GM23338 (cell line): ENCODE measurements at regions not wholly inside any gene's neighbourhood (a gene's known extent, or its start where the extent isn't known, plus 50 kb on each side); places are given as distances from the start of the nearest gene placed in this dataset.

Experiments used
- ATAC-seq: fragments of 200-7000 bp; cut with Tn5 transposase; 3 replicates; pipeline ENCODE4 v1.9.1; 2020
- DNase-seq: peaks from one replicate; pipeline ENCODE4 v3.0.0-alpha.2; 2015; ENCODE audit warnings: low spot score
- H2AFZ ChIP-seq: fragments of 200-600 bp; sonication (generic); 2 replicates; pipeline ENCODE4 v1.8.0; 2016; ENCODE audit warnings: antibody characterized with exemption, mild to moderate bottlenecking, moderate library complexity
- H3F3A ChIP-seq: fragments of 200-600 bp; sonication (generic); replicated peaks from 2 replicates; pipeline ENCODE4 v1.8.0; 2017; ENCODE audit warnings: antibody characterized with exemption, mixed run types, low read depth
- H3K27ac ChIP-seq: fragments of 200-600 bp; sonication (generic); 2 replicates; pipeline ENCODE4 v1.6.1; 2016; ENCODE audit warnings: low read depth
- H3K27me3 ChIP-seq: fragments of 200-600 bp; sonication (generic); 2 replicates; pipeline ENCODE4 v1.8.0; 2016; ENCODE audit warnings: mild to moderate bottlenecking, mixed run types, moderate library complexity; ENCODE audit not compliant: insufficient read depth
- H3K36me3 ChIP-seq: fragments of 200-600 bp; sonication (generic); 2 replicates; pipeline ENCODE4 v1.8.0; 2016; ENCODE audit warnings: mild to moderate bottlenecking; ENCODE audit not compliant: insufficient read depth
- H3K4me1 ChIP-seq: fragments of 200-600 bp; sonication (generic); 2 replicates; pipeline ENCODE4 v1.8.0; 2016; ENCODE audit warnings: mild to moderate bottlenecking, moderate library complexity; ENCODE audit not compliant: insufficient read depth
- H3K4me2 ChIP-seq: fragments of 200-600 bp; sonication (generic); 2 replicates; pipeline ENCODE4 v1.7.1; 2017; ENCODE audit warnings: mixed run types
- H3K4me3 ChIP-seq: fragments of 200-600 bp; sonication (generic); 2 replicates; pipeline ENCODE4 v1.6.1; 2016; ENCODE audit warnings: mixed run types
- H3K79me2 ChIP-seq: fragments of 200-600 bp; sonication (generic); replicated peaks from 2 replicates; pipeline ENCODE4 v1.8.0; 2017; ENCODE audit warnings: mild to moderate bottlenecking; ENCODE audit not compliant: insufficient read depth
- H3K9me2 ChIP-seq: fragments of 200-600 bp; sonication (generic); 2 replicates; pipeline ENCODE4 v1.8.0; 2017; ENCODE audit not compliant: insufficient read depth
- H4K20me1 ChIP-seq: fragments of 200-600 bp; sonication (generic); replicated peaks from 2 replicates; pipeline ENCODE4 v1.8.0; 2017; ENCODE audit warnings: mild to moderate bottlenecking; ENCODE audit not compliant: insufficient read depth
- H3K27ac Mint-ChIP-seq: 2 replicates; pipeline ENCODE4 v1.8.0; 2020; ENCODE audit warnings: inconsistent platforms, mild to moderate bottlenecking, moderate library complexity, mixed read lengths
- H3K27me3 Mint-ChIP-seq: 3 replicates; pipeline ENCODE4 v1.8.0; 2022; ENCODE audit warnings: low read depth, mild to moderate bottlenecking, moderate library complexity, mixed read lengths, inconsistent platforms; ENCODE audit not compliant: insufficient read depth, poor library complexity
- H3K36me3 Mint-ChIP-seq: 3 replicates; pipeline ENCODE4 v1.8.0; 2021; ENCODE audit warnings: low read depth, mild to moderate bottlenecking, inconsistent platforms, moderate library complexity, mixed read lengths
- H3K4me1 Mint-ChIP-seq: 3 replicates; pipeline ENCODE4 v1.8.0; 2020; ENCODE audit warnings: mild to moderate bottlenecking, inconsistent platforms, mixed read lengths
- H3K4me3 Mint-ChIP-seq: 3 replicates; pipeline ENCODE4 v1.8.0; 2021; ENCODE audit warnings: moderate library complexity, mild to moderate bottlenecking, inconsistent platforms, mixed read lengths
- H3K9me3 Mint-ChIP-seq: 3 replicates; pipeline ENCODE4 v1.8.0; 2020; ENCODE audit warnings: moderate library complexity, mild to moderate bottlenecking, inconsistent platforms, mixed read lengths
- CREB1 ChIP-seq: fragments of 250-450 bp; sonication (Bioruptor Pico); IDR thresholded peaks from 2 replicates; pipeline ENCODE4 v1.5.0; 2020; ENCODE audit warnings: low read depth, mild to moderate bottlenecking, moderate library complexity
- EZH2 ChIP-seq: fragments of 200-600 bp; sonication (generic); IDR thresholded peaks from one replicate; pipeline ENCODE4 v1.8.0; 2017; ENCODE audit warnings: antibody characterized with exemption, mild to moderate bottlenecking, low read depth; ENCODE audit not compliant: unreplicated experiment
- EZH2phosphoT487 ChIP-seq: fragments of 200-600 bp; sonication (generic); IDR thresholded peaks from one replicate; pipeline ENCODE4 v1.8.1; 2018; ENCODE audit warnings: antibody characterized with exemption; ENCODE audit not compliant: unreplicated experiment
- JUNB ChIP-seq: IDR thresholded peaks from one replicate; pipeline ENCODE4 v1.6.1; 2016; ENCODE audit warnings: antibody characterized with exemption; ENCODE audit not compliant: unreplicated experiment
- NANOG ChIP-seq: IDR thresholded peaks from 2 replicates; pipeline ENCODE4 v1.6.1; 2016; ENCODE audit warnings: antibody characterized with exemption, borderline replicate concordance
- POLR2AphosphoS5 ChIP-seq: IDR thresholded peaks from 2 replicates; pipeline ENCODE4 v1.6.1; 2016; ENCODE audit warnings: antibody characterized with exemption, low read depth
- STAT1 ChIP-seq: IDR thresholded peaks from one replicate; pipeline ENCODE4 v1.6.1; 2016; ENCODE audit warnings: antibody characterized with exemption; ENCODE audit not compliant: unreplicated experiment
- ZNF114 ChIP-seq: fragments of 250-450 bp; sonication (Bioruptor Pico); IDR thresholded peaks from 2 replicates; pipeline ENCODE4 v1.5.0; 2020; ENCODE audit warnings: mild to moderate bottlenecking, moderate library complexity
- ZNF331 ChIP-seq: fragments of 250-450 bp; sonication (Bioruptor Pico); IDR thresholded peaks from 2 replicates; pipeline ENCODE4 v1.5.0; 2020; ENCODE audit warnings: low read depth, mild to moderate bottlenecking, moderate library complexity
- ZNF462 ChIP-seq: fragments of 250-450 bp; sonication (Bioruptor Pico); IDR thresholded peaks from 2 replicates; pipeline ENCODE4 v1.5.0; 2020; ENCODE audit warnings: mild to moderate bottlenecking, moderate library complexity
- TF ChIP-seq, protein P1 (sequence below): IDR thresholded peaks from one replicate; pipeline ENCODE4 v1.6.1; 2018; ENCODE audit warnings: antibody characterized with exemption; ENCODE audit not compliant: unreplicated experiment
- TF ChIP-seq, protein P2 (sequence below), 2 experiments: fragments of 200-600 bp in 1 of 2; sonication (generic) in 1 of 2; conservative IDR thresholded peaks; 2 replicates each; pipeline versions ENCODE4 v1.5.1 to v1.6.1; 2016 to 2017; ENCODE audit warnings: antibody characterized with exemption in 2 of 2, low read depth in 2 of 2, mild to moderate bottlenecking in 2 of 2, moderate library complexity in 1 of 2
- TF ChIP-seq, protein P3 (sequence below): IDR thresholded peaks from 2 replicates; pipeline ENCODE4 v1.6.1; 2016; ENCODE audit warnings: antibody characterized with exemption

DNA sequence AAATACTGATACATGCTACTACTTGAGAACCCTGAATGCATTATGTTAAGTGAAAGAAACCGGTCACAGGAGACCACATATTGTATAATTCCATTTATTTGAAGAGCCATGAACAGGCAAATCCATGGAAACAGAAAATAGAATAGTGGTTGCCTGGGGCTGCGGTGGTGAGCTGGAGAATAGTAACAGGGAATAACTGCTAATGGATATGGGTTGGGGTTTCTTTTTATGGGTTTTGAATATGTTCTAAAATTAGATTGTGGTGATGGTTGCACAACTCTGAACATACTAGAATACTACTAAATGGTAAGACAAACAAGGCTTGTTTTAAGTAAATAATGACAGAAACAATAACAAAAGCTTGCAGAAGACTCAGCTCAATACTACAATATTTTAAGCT lies 293.0 kb downstream of the BTG1 start:
- Histone ChIP-seq H3K36me3 (no peaks in the 10 kb centered on the region), H3K9me2 (no peaks in the 10 kb centered on the region), H3K4me1 (no peaks in the 10 kb centered on the region), H3F3A (no peaks in the 10 kb centered on the region), H3K27me3 (no peaks in the 10 kb centered on the region), H3K27ac (no peak overlapping the region), H3K79me2 (no peaks in the 10 kb centered on the region), H3K4me3 (no peak overlapping the region), H2AFZ (no peak overlapping the region), H4K20me1 (no peaks in the 10 kb centered on the region), H3K4me2 (no peak overlapping the region)
- no peaks in the 10 kb centered on the region for H3K36me3 Mint-ChIP-seq
- H3K27ac Mint-ChIP-seq, result no peak overlapping the region
- DNase-seq, result no peak
- ATAC-seq, result no peak
- peaks cover 1% of the 10 kb centered on the region for H3K27me3 Mint-ChIP-seq
- H3K4me3 Mint-ChIP-seq, result no peak overlapping the region
- no peaks in the 10 kb centered on the region for H3K9me3 Mint-ChIP-seq
- H3K4me1 Mint-ChIP-seq, result no peaks in the 10 kb centered on the region; the same call in 2 of the 3 replicates
- TF ChIP-seq, protein P1, sequence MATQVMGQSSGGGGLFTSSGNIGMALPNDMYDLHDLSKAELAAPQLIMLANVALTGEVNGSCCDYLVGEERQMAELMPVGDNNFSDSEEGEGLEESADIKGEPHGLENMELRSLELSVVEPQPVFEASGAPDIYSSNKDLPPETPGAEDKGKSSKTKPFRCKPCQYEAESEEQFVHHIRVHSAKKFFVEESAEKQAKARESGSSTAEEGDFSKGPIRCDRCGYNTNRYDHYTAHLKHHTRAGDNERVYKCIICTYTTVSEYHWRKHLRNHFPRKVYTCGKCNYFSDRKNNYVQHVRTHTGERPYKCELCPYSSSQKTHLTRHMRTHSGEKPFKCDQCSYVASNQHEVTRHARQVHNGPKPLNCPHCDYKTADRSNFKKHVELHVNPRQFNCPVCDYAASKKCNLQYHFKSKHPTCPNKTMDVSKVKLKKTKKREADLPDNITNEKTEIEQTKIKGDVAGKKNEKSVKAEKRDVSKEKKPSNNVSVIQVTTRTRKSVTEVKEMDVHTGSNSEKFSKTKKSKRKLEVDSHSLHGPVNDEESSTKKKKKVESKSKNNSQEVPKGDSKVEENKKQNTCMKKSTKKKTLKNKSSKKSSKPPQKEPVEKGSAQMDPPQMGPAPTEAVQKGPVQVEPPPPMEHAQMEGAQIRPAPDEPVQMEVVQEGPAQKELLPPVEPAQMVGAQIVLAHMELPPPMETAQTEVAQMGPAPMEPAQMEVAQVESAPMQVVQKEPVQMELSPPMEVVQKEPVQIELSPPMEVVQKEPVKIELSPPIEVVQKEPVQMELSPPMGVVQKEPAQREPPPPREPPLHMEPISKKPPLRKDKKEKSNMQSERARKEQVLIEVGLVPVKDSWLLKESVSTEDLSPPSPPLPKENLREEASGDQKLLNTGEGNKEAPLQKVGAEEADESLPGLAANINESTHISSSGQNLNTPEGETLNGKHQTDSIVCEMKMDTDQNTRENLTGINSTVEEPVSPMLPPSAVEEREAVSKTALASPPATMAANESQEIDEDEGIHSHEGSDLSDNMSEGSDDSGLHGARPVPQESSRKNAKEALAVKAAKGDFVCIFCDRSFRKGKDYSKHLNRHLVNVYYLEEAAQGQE, result no peak
- no peak for TF ChIP-seq JUNB
- no peak for TF ChIP-seq NANOG
- TF ChIP-seq, protein P2, sequence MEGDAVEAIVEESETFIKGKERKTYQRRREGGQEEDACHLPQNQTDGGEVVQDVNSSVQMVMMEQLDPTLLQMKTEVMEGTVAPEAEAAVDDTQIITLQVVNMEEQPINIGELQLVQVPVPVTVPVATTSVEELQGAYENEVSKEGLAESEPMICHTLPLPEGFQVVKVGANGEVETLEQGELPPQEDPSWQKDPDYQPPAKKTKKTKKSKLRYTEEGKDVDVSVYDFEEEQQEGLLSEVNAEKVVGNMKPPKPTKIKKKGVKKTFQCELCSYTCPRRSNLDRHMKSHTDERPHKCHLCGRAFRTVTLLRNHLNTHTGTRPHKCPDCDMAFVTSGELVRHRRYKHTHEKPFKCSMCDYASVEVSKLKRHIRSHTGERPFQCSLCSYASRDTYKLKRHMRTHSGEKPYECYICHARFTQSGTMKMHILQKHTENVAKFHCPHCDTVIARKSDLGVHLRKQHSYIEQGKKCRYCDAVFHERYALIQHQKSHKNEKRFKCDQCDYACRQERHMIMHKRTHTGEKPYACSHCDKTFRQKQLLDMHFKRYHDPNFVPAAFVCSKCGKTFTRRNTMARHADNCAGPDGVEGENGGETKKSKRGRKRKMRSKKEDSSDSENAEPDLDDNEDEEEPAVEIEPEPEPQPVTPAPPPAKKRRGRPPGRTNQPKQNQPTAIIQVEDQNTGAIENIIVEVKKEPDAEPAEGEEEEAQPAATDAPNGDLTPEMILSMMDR (conservative IDR thresholded peaks at IDR 0.05; ENCODE audit: low read depth in 2 of 2), result no peak
- TF ChIP-seq, protein P3, sequence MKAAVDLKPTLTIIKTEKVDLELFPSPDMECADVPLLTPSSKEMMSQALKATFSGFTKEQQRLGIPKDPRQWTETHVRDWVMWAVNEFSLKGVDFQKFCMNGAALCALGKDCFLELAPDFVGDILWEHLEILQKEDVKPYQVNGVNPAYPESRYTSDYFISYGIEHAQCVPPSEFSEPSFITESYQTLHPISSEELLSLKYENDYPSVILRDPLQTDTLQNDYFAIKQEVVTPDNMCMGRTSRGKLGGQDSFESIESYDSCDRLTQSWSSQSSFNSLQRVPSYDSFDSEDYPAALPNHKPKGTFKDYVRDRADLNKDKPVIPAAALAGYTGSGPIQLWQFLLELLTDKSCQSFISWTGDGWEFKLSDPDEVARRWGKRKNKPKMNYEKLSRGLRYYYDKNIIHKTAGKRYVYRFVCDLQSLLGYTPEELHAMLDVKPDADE, result no peak
- no peak for TF ChIP-seq EZH2phosphoT487
- TF ChIP-seq POLR2AphosphoS5, result no peak
- no peak for TF ChIP-seq ZNF462 (CRISPR knock-in tag)
- TF ChIP-seq STAT1, result no peak
- TF ChIP-seq ZNF331, result no peak
- TF ChIP-seq ZNF114, result no peak
- no peak for TF ChIP-seq EZH2
- no peak for TF ChIP-seq CREB1
